ENCODE measurements at regions not wholly inside any gene's neighbourhood (a gene's known extent, or its start where the extent isn't known, plus 50 kb on each side); places are given as distances from the start of the nearest gene placed in this dataset.

DNA sequence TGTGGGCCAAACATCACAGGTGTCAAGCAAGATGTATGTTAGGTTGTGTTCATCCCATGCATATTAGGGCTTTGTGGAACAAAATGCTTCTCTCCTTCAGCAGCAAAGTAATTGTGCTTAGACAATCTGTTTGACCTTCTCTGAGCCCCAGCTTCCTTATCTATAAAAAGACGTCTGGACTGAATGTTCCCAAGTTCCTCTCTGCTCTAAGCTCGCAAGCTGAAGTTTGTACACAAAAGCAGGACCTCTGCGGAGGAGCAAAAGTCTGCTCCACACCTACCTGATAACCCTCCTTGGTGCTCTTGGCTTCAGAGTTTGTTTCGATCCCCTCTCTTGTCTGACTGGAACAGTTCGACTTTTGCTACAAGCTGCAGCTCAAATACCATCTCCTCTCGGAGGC is 95.7 kb upstream of the UBL3 start:
- TF ChIP-seq CTCF (IDR thresholded peaks at IDR 0.05) (no peak), POLR2A (IDR thresholded peaks at IDR 0.05) (no peak)

Data from transverse colon (tissue), 3 donors.